ENCODE measurements at regions not wholly inside any gene's neighbourhood (a gene's known extent, or its start where the extent isn't known, plus 50 kb on each side); places are given as distances from the start of the nearest gene placed in this dataset.

DNA sequence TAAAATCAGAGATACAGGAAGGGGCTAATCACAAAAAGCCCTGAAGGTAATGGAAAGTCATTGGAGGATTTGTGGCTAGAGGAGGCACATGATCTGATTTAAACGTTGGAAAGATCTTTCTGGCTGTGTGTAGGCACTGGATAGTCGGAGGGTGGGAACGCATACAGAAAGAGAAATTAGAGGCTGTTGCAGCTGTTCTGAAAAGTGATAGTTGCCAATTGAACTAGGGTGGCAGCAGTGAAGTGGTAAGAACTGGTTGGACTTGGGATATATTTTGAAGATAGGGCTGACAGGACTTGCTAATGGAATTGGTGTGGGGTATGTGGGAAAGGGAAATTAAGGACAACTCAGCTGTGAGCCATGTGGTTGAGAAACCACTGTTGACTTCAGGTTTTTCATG, 223.6 kb downstream of the OGFRL1 start:
- TF ChIP-seq CTCF (conservative IDR thresholded peaks at IDR 0.05; ENCODE audit: low read length) (no peak), EZH2phosphoT487 (IDR thresholded peaks at IDR 0.05; ENCODE audit: borderline replicate concordance) (no peak)

All from Loucy (cell line).